ENCODE measurements at regions not wholly inside any gene's neighbourhood (a gene's known extent, or its start where the extent isn't known, plus 50 kb on each side); places are given as distances from the start of the nearest gene placed in this dataset.

DNA sequence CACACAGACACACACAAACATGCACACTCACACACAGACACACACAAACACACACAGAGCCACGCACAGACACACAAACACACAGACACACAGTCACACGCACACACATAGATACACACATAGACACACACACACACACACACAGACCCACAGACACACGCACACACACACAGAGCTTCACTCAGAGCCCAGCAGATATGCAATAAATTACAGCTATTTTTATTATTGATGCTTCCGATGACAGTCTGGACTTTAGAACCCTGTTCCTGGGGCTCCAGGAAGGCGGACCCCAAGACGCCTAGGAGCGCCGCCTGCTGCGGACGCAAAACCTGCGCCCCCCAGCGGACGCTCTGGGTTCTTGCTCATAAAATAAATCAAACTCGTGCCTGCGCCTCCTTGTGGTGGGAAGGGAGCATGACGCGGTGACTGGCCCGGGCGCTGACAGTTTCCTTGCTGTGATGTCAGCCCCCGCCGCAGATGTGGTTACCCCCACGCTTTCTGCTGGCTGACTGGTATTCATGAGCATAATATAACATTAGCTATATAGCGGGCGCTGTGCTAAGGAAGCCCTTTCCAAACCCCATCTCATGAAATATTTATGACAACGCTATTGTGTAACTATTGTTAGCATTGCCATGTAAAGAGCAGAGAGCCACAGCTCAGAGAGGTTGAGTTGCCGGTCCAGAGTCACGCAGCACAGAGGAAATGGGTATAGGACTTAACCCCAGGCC is 64.4 kb upstream of the TM9SF2 start:
- Mint-ChIP-seq H3K27me3 (ENCODE audit: low read depth, unreplicated experiment) (peaks cover 16% of the 10 kb centered on the region), H3K9me3 (ENCODE audit: unreplicated experiment) (peaks cover 3% of the 10 kb centered on the region), H3K4me1 (ENCODE audit: low read depth, unreplicated experiment) (peaks cover 20% of the 10 kb centered on the region), H3K36me3 (ENCODE audit: low read depth, unreplicated experiment) (no peaks in the 10 kb centered on the region), H3K4me3 (ENCODE audit: unreplicated experiment) (no peak overlapping the region), H3K27ac (ENCODE audit: unreplicated experiment) (no peak overlapping the region)
- Histone ChIP-seq H3K36me3 (ENCODE audit: insufficient read depth, low read length) (no peaks in the 10 kb centered on the region), H4K20me1 (ENCODE audit: insufficient read depth, low read length) (no peaks in the 10 kb centered on the region), H3K27me3 (ENCODE audit: insufficient read depth, low read length) (peaks cover 32% of the 10 kb centered on the region), H3K4me2 (ENCODE audit: low read length) (peak overlapping the region; percentile 77), H3K9ac (ENCODE audit: low read length) (no peak overlapping the region), H3K79me2 (ENCODE audit: insufficient read depth, low read length) (no peaks in the 10 kb centered on the region), H3K4me3 (ENCODE audit: insufficient read depth, low read depth, low read length) (peak overlapping the region; percentile 18), H2AFZ (ENCODE audit: low read depth, low read length) (peak overlapping the region; percentile 52), H3K4me1 (ENCODE audit: insufficient read depth, low read length) (peaks cover 13% of the 10 kb centered on the region), H3K27ac (ENCODE audit: low read depth, low read length) (no peak overlapping the region), H3K9me3 (ENCODE audit: insufficient read depth, low read depth, low read length) (no peaks in the 10 kb centered on the region)
- FAIRE-seq (no peak), DNase-seq (ENCODE audit: low read depth) (peak; percentile 59)
- TF ChIP-seq EZH2 (IDR thresholded peaks at IDR 0.05; ENCODE audit: insufficient read depth, low read length): no peak
- TF ChIP-seq, protein P1, sequence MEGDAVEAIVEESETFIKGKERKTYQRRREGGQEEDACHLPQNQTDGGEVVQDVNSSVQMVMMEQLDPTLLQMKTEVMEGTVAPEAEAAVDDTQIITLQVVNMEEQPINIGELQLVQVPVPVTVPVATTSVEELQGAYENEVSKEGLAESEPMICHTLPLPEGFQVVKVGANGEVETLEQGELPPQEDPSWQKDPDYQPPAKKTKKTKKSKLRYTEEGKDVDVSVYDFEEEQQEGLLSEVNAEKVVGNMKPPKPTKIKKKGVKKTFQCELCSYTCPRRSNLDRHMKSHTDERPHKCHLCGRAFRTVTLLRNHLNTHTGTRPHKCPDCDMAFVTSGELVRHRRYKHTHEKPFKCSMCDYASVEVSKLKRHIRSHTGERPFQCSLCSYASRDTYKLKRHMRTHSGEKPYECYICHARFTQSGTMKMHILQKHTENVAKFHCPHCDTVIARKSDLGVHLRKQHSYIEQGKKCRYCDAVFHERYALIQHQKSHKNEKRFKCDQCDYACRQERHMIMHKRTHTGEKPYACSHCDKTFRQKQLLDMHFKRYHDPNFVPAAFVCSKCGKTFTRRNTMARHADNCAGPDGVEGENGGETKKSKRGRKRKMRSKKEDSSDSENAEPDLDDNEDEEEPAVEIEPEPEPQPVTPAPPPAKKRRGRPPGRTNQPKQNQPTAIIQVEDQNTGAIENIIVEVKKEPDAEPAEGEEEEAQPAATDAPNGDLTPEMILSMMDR (IDR thresholded peaks at IDR 0.05; ENCODE audit: insufficient read depth, low read depth, low read length): peak; percentile 99

DNA sequence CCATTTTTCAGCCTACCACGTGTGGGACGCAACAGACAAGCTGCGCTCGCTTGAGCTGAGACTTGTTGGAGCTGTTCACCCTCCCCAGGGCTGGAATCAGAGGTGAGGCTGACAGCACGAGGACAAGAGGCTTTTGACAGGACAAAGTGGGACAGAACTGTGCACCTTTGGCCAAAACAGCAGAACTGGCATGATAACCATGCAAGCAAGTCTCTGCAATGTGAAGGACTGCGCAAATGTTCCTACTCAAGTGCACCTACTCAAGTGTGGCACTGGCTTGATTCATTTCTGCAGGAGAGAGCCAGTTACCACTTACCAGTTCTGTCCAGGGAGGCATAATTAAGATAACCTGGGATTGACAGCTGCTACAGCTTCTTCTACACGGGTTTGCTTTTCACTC is 62.2 kb upstream of the TM9SF2 start:
- Histone ChIP-seq H2AFZ (ENCODE audit: low read depth, low read length) (no peak overlapping the region), H3K36me3 (ENCODE audit: insufficient read depth, low read length) (no peaks in the 10 kb centered on the region), H4K20me1 (ENCODE audit: insufficient read depth, low read length) (no peaks in the 10 kb centered on the region), H3K4me3 (ENCODE audit: insufficient read depth, low read depth, low read length) (no peak overlapping the region), H3K27ac (ENCODE audit: low read depth, low read length) (no peak overlapping the region), H3K4me2 (ENCODE audit: low read length) (no peak overlapping the region), H3K79me2 (ENCODE audit: insufficient read depth, low read length) (no peaks in the 10 kb centered on the region), H3K9ac (ENCODE audit: low read length) (no peak overlapping the region), H3K9me3 (ENCODE audit: insufficient read depth, low read depth, low read length) (no peaks in the 10 kb centered on the region), H3K4me1 (ENCODE audit: insufficient read depth, low read length) (peaks cover 3% of the 10 kb centered on the region), H3K27me3 (ENCODE audit: insufficient read depth, low read length) (peaks cover 34% of the 10 kb centered on the region)
- H3K27ac Mint-ChIP-seq (ENCODE audit: unreplicated experiment): no peak overlapping the region
- no peaks in the 10 kb centered on the region for H3K36me3 Mint-ChIP-seq (ENCODE audit: low read depth, unreplicated experiment)
- no peak for FAIRE-seq
- H3K4me1 Mint-ChIP-seq (ENCODE audit: low read depth, unreplicated experiment): peaks cover 9% of the 10 kb centered on the region
- TF ChIP-seq EZH2 (IDR thresholded peaks at IDR 0.05; ENCODE audit: insufficient read depth, low read length): no peak
- TF ChIP-seq, protein P1 (IDR thresholded peaks at IDR 0.05; ENCODE audit: insufficient read depth, low read depth, low read length): no peak
- H3K27me3 Mint-ChIP-seq (ENCODE audit: low read depth, unreplicated experiment): peaks cover 16% of the 10 kb centered on the region
- H3K9me3 Mint-ChIP-seq (ENCODE audit: unreplicated experiment): peaks cover 3% of the 10 kb centered on the region
- no peak overlapping the region for H3K4me3 Mint-ChIP-seq (ENCODE audit: unreplicated experiment)
- DNase-seq (ENCODE audit: low read depth): no peak

All from astrocyte (in vitro differentiated cells and primary cell).